HFFc6 (cell line): ENCODE measurements at regions not wholly inside any gene's neighbourhood (a gene's known extent, or its start where the extent isn't known, plus 50 kb on each side); places are given as distances from the start of the nearest gene placed in this dataset.

ENCODE experiments used
- DNase-seq: peaks from one replicate; pipeline ENCODE4 v3.0.0-alpha.2; 2018
- H3K27ac Mint-ChIP-seq: 2 replicates; pipeline ENCODE4 v1.8.0; 2020; ENCODE audit warnings: mild to moderate bottlenecking, mixed read lengths
- H3K27me3 Mint-ChIP-seq: 2 replicates; pipeline ENCODE4 v1.8.0; 2021; ENCODE audit warnings: mild to moderate bottlenecking, moderate library complexity, mixed read lengths; ENCODE audit not compliant: insufficient read depth
- H3K36me3 Mint-ChIP-seq: 2 replicates; pipeline ENCODE4 v1.8.0; 2021; ENCODE audit warnings: low read depth, mixed read lengths
- H3K4me1 Mint-ChIP-seq: 2 replicates; pipeline ENCODE4 v1.8.0; 2020; ENCODE audit warnings: low read depth, mixed read lengths
- H3K4me3 Mint-ChIP-seq: 2 replicates; pipeline ENCODE4 v1.8.0; 2020; ENCODE audit warnings: mild to moderate bottlenecking, moderate library complexity, mixed read lengths
- H3K9me3 Mint-ChIP-seq: 2 replicates; pipeline ENCODE4 v1.8.0; 2020; ENCODE audit warnings: mild to moderate bottlenecking, mixed read lengths
- TF ChIP-seq, protein P1 (sequence below): fragments of 200-600 bp; sonication (generic); IDR thresholded peaks from 2 replicates; pipeline ENCODE4 v1.5.0; 2021; ENCODE audit warnings: antibody characterized with exemption, mild to moderate bottlenecking

DNA sequence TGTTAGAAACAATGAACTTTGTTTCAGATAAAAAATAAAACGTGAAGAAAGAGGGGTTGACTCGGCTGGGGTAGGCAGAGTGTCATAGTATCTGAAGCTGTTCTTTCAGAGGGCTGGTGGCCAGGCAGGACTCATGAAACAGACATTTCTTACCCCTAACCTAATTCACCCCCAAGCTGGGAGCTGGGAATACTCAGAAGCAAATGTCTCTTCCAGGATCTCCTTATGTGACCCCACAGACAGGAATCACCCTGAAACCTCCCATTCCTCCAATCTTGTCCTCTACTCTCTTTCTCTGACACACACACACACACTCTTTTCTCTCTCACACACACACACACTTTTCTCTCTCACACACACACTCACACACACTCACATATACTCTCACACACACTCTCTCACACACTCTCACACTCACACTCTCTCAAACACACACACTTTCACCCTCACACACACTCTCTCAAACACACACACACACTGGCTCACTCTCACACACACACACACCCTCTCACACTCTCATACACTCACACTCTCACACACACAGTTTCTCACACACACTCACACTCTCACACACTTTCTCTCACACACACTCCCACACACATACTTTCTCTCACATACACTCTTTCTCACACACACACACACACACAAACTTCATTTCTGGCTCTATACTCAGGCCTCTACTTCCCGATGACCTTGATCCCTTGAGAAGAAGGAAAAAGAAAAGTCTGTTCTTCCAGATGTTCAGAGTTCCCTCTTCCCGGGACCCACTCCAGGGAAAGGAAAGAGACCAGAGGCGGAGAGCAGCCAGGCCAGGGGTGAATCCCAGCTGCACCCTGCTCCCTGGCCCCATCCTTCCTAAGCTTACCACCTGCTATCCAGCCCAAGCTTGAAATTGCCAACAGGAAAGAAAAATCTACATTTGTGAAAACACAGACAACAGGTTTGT is 167.7 kb downstream of the TXNL1 start:
- peaks cover 12% of the 10 kb centered on the region; the same call in 1 of the 2 replicates for H3K4me1 Mint-ChIP-seq
- TF ChIP-seq, protein P1, sequence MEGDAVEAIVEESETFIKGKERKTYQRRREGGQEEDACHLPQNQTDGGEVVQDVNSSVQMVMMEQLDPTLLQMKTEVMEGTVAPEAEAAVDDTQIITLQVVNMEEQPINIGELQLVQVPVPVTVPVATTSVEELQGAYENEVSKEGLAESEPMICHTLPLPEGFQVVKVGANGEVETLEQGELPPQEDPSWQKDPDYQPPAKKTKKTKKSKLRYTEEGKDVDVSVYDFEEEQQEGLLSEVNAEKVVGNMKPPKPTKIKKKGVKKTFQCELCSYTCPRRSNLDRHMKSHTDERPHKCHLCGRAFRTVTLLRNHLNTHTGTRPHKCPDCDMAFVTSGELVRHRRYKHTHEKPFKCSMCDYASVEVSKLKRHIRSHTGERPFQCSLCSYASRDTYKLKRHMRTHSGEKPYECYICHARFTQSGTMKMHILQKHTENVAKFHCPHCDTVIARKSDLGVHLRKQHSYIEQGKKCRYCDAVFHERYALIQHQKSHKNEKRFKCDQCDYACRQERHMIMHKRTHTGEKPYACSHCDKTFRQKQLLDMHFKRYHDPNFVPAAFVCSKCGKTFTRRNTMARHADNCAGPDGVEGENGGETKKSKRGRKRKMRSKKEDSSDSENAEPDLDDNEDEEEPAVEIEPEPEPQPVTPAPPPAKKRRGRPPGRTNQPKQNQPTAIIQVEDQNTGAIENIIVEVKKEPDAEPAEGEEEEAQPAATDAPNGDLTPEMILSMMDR: no peak
- no peaks in the 10 kb centered on the region; the same call in 1 of the 2 replicates for H3K36me3 Mint-ChIP-seq
- no peak overlapping the region for H3K4me3 Mint-ChIP-seq
- H3K27ac Mint-ChIP-seq: no peak overlapping the region
- peaks cover 4% of the 10 kb centered on the region for H3K9me3 Mint-ChIP-seq
- DNase-seq: no peak
- peaks cover 10% of the 10 kb centered on the region for H3K27me3 Mint-ChIP-seq

DNA sequence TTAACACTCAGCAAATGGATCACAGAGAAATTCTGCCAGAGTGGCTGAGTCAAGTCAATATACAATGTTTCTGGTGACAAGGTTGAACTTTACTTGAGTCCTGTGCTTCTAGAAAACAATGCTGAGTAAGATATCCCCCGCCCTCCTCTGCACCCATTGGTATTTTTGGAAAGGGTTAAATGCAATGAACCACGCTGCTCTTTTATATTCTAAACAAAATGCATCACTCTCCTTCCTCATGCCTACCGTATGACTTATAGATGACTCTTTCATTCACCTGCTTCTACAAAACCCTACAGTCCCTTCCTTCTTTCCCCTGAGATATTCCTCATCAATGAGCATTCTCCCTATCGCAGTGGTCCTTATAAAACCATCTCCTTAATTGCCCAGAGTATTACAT is 168.8 kb downstream of the TXNL1 start:
- Mint-ChIP-seq H3K27ac (no peak overlapping the region), H3K36me3 (peaks cover 8% of the 10 kb centered on the region), H3K4me3 (no peak overlapping the region), H3K27me3 (peaks cover 10% of the 10 kb centered on the region), H3K4me1 (peaks cover 6% of the 10 kb centered on the region; the same call in 1 of the 2 replicates), H3K9me3 (peaks cover 14% of the 10 kb centered on the region)
- TF ChIP-seq, protein P1: no peak
- DNase-seq: no peak

DNA sequence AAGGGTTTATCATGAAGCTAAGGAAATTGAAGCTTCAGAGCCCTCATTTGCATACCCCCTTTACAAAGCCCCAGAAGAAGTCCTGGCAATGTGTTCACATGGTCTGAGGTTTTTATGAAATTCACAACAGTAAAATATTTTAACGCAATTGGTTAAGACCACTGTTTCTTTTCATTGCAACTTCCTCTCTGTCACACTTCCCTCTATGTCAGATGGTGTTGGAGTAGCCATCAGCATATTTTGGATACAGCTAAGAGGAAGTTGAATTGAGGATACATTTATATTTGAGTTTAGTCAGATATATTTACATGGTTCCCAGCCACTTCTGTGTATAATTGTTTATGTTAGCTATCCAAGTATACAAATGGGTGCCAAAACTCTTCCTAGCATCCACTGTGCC is 170.0 kb downstream of the TXNL1 start:
- TF ChIP-seq, protein P1: no peak
- peaks cover 8% of the 10 kb centered on the region for H3K36me3 Mint-ChIP-seq

DNA sequence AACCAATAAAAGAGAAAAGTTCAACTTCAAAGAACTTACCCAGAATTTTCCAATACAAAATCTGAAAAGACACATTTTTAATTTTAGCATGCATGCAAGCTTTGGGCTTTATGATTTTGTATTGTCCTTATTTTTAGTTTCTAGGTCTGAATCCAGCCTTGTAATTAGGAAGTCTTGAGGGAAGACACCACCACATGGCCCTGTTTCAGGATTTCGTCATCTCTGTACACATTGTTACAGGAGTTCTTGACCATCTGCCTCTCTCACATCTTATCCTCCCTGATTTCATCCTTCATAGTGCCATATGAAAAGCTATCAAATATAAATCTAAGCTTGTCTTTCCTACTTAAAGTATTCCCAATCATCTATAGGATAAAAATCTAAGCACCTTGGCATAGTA is 176.1 kb downstream of the TXNL1 start:
- Mint-ChIP-seq H3K27me3 (peaks cover 2% of the 10 kb centered on the region), H3K4me1 (no peaks in the 10 kb centered on the region), H3K27ac (no peak overlapping the region), H3K36me3 (peaks cover 8% of the 10 kb centered on the region), H3K4me3 (no peak overlapping the region), H3K9me3 (peaks cover 17% of the 10 kb centered on the region)
- no peak for DNase-seq
- TF ChIP-seq, protein P1: no peak

More for the DNA sequence above, 170.0 kb downstream of the TXNL1 start:
- Mint-ChIP-seq H3K27me3 (peaks cover 8% of the 10 kb centered on the region), H3K4me1 (peaks cover 6% of the 10 kb centered on the region; the same call in 1 of the 2 replicates), H3K9me3 (peaks cover 17% of the 10 kb centered on the region), H3K4me3 (no peak overlapping the region), H3K27ac (no peak overlapping the region)
- no peak for DNase-seq

DNA sequence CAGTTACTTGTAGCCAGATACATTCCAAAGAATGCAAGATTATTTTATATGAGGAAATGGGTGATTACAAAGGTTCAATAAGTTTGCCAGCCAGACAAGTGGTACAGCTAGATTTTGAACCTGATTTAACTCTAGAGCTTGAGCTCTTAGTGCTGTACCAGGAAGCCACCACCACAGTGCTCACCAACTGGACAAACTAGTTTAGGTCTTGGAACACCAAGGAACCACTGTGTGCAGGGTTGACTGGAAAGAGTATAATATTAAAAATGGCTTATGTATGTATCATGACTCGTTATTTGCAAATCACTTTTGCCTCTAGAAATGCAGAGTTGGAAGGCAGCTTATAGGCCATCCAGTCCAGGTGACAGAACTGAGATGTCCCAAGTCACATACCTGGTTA is 177.2 kb downstream of the TXNL1 start:
- H3K36me3 Mint-ChIP-seq: peaks cover 8% of the 10 kb centered on the region
- no peak overlapping the region for H3K27ac Mint-ChIP-seq
- H3K9me3 Mint-ChIP-seq: peaks cover 17% of the 10 kb centered on the region
- H3K27me3 Mint-ChIP-seq: peaks cover 5% of the 10 kb centered on the region
- no peak for DNase-seq
- H3K4me3 Mint-ChIP-seq: no peak overlapping the region
- TF ChIP-seq, protein P1: no peak
- no peaks in the 10 kb centered on the region for H3K4me1 Mint-ChIP-seq
